Adrenal gland (tissue), 9 donors: ENCODE measurements at regions not wholly inside any gene's neighbourhood (a gene's known extent, or its start where the extent isn't known, plus 50 kb on each side); places are given as distances from the start of the nearest gene placed in this dataset.
A peak's percentile ranks its signal among the peaks of the same experiment; 100 is the strongest.

Source experiments
- DNase-seq, 7 donors: peaks; one replicate each; pipeline ENCODE4 v3.0.0-alpha.2; 2019 to 2020
- H3K27ac ChIP-seq, 5 donors: fragments of 200-600 bp; sonication (generic) in 4 of 5; 1 replicate in 3 of 5; 2 replicates in 2 of 5; pipeline versions ENCODE4 v1.5.1 to v1.8.0; 2016 to 2020; ENCODE audit warnings: mild to moderate bottlenecking in 1 of 5
- H3K27me3 ChIP-seq: fragments of 200-600 bp; 2 replicates; pipeline ENCODE4 v1.8.0; 2021
- H3K36me3 ChIP-seq, 2 donors: fragments of 200-600 bp; replicated peaks in 1 of 2; 1 replicate in 1 of 2; 2 replicates in 1 of 2; pipeline versions ENCODE4 v1.5.1 to v1.8.0; 2018 to 2022
- H3K4me1 ChIP-seq, 2 donors: fragments of 200-600 bp; replicated peaks in 1 of 2; 1 replicate in 1 of 2; 2 replicates in 1 of 2; pipeline versions ENCODE4 v1.5.1 to v1.8.0; 2018 to 2021
- H3K4me3 ChIP-seq, 4 donors: fragments of 200-600 bp; sonication (generic) in 3 of 4; one replicate each; pipeline ENCODE4 v1.5.1; 2016 to 2018
- H3K9me3 ChIP-seq, 3 donors: fragments of 200-600 bp; sonication (generic) in 1 of 3; replicated peaks in 1 of 3; 1 replicate in 2 of 3; 2 replicates in 1 of 3; pipeline versions ENCODE4 v1.5.1 to v1.8.0; 2016 to 2021
- CTCF ChIP-seq, 6 experiments: fragments of 450-650 bp in 4 of 6; fragments of 200-600 bp in 2 of 6; sonication (generic) in 1 of 6; IDR thresholded peaks; 1 replicate in 5 of 6; 2 replicates in 1 of 6; pipeline versions ENCODE4 v1.5.1 to v1.8.0; 2016 to 2021; ENCODE audit warnings: antibody characterized with exemption in 6 of 6, mild to moderate bottlenecking in 2 of 6, moderate library complexity in 1 of 6
- POLR2A ChIP-seq, 2 donors: fragments of 450-650 bp; IDR thresholded peaks; one replicate each; pipeline ENCODE4 v1.6.1; 2017; ENCODE audit warnings: antibody characterized with exemption in 2 of 2, mild to moderate bottlenecking in 2 of 2, moderate library complexity in 1 of 2
- WGBS, 4 donors: extraction: QIAGEN DNeasy Blood & Tissue Kit in 2 of 4; methylation state at CpG; one replicate each; pipeline versions ENCODE4 v1.1.5 to v1.1.7; 2013 to 2017; 5-methylcytosine and 5-hydroxymethylcytosine counted together
- intact Hi-C, 2 donors: fragments of 100-400 bp; cut with DNase I; formaldehyde crosslinking; loops; one replicate each; pipeline versions ENCODE4 v1.14.1 to v1.15.0; 2022 to 2023
- donor health status: healthy with polysubstance abuse.
- donor health status: Bipolar disorder and iron deficiency.
- donor health status: DM: yes; HTN: yes; CAD: no.
- donor health status: DM: no; HTN: no; CAD: no.
- donor health status: DM: no; HTN: no; CAD: no.

DNA sequence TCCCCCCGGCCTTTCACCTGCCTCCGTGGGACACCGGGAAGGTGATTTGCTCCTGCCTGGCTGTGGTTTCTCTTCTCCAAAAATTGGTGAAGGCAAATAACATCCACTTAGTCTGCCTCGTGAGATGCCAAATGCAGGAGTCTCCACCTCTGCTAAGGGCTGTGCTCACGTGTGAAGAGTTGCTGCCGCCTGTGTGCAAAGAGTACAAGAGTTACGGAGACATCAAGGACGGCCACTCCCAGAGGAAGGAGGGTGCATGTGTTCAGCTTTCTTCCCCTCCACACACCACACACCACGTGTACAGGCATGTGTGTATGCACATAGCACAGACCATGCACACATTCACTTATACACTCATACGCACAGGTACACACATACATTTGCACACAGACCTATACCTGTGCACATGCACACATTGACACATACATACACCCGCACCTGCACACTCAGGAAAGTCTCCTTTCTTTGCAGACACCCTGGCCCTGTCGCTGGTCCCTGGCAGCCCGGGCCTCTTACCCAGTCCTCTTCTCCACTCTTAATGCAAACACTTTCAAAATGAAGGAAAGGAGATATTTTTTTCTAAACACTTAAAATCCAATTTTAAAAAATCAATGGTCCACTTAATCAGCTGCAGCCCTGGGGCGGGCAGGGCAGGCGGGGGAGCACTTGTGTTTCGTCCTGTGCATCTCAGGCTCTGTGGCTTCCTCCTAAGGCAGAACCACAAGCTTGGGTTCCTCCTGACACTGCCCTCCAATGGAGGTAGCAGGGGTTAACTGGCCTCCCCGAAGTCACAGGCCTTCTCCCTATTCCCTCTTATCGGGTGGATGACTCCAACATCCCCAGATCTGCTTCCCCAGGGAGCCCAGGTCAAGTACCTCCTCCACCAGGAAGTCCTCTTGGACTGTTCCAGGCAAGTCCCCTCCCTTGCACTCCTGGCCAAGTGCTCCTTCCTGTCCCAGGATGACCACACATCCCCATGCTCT is 103.0 kb downstream of the CPZ start:
- no peak for TF ChIP-seq CTCF (IDR thresholded peaks at IDR 0.05)
- no peak for TF ChIP-seq POLR2A (IDR thresholded peaks at IDR 0.05)
- no peaks in the 10 kb centered on the region for H3K27me3 ChIP-seq
- DNase-seq = peak in 2 of 7 donors; percentile 1 to 2
- H3K27ac ChIP-seq = no peak overlapping the region
- 66 to 73% (median 68%) methylated on average over 15 to 18 of the region's 18 CpGs for WGBS, 4 donors
- no peaks in the 10 kb centered on the region for H3K4me1 ChIP-seq
- H3K36me3 ChIP-seq = no peaks in the 10 kb centered on the region
- H3K4me3 ChIP-seq = no peak overlapping the region
- intact Hi-C loops = no loop called here
- H3K9me3 ChIP-seq = no peaks in the 10 kb centered on the region

GRCh38 chr4:8694651-8695151 is 102.1 kb downstream of the CPZ start:
- intact Hi-C loops = no loop called here
- Histone ChIP-seq H3K4me1 (no peaks in the 10 kb centered on the region), H3K27me3 (no peaks in the 10 kb centered on the region), H3K36me3 (no peaks in the 10 kb centered on the region), H3K27ac (no peak overlapping the region), H3K4me3 (no peak overlapping the region), H3K9me3 (no peaks in the 10 kb centered on the region)
- TF ChIP-seq CTCF (IDR thresholded peaks at IDR 0.05) (no peak), POLR2A (IDR thresholded peaks at IDR 0.05) (no peak)
- WGBS, 4 donors = 25 to 54% (median 50%) methylated on average over 4 to 10 of the region's 10 CpGs
- peak in 4 of 7 donors; percentile 0 to 33 (median 6) for DNase-seq

GRCh38 chr4:8694226-8694625 is 101.7 kb downstream of the CPZ start:
- peak in 2 of 7 donors; percentile 5 to 8 for DNase-seq
- no peak overlapping the region for H3K27ac ChIP-seq
- no peaks in the 10 kb centered on the region for H3K9me3 ChIP-seq
- WGBS, 4 donors = 46 to 69% (median 60%) methylated on average over 8 of the region's 8 CpGs
- intact Hi-C loops = no loop called here
- no peaks in the 10 kb centered on the region for H3K36me3 ChIP-seq
- peaks cover 4% of the 10 kb centered on the region for H3K27me3 ChIP-seq
- TF ChIP-seq POLR2A (IDR thresholded peaks at IDR 0.05) = no peak
- TF ChIP-seq CTCF (IDR thresholded peaks at IDR 0.05) = no peak
- no peak overlapping the region for H3K4me3 ChIP-seq
- H3K4me1 ChIP-seq = no peaks in the 10 kb centered on the region

DNA sequence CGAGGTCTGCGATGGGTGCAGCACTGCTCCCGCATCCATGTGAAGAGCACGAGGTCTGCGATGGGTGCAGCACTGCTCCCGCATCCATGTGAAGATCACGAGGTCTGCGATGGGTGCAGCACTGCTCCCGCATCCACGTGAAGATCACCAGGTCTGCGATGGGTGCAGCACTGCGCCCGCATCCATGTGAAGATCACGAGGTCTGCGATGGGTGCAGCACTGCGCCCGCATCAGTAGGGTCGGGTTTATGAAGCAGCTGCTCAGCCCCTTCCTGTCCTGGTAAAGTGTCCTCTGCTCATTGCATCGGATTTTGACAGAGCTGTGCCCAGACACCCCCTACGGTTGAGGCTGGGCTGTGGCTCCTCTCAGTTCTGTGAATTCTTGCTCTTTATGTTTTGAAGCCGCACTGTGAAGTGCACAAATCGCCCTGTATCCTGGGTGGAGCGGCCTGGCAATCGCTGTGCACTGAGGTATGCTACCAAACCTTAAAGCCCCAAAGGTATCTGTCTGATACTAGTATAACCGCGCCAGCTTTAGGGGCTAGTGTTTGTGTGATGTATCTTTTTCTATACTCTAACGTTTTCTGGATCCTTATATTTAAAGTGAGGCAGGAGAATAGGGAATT is 98.7 kb downstream of the CPZ start:
- DNase-seq = no peak

More for the DNA sequence above, 98.7 kb downstream of the CPZ start:
- H3K4me1 ChIP-seq = no peaks in the 10 kb centered on the region
- no peaks in the 10 kb centered on the region for H3K9me3 ChIP-seq
- H3K4me3 ChIP-seq = no peak overlapping the region
- peaks cover 15% of the 10 kb centered on the region for H3K27me3 ChIP-seq
- no peaks in the 10 kb centered on the region for H3K36me3 ChIP-seq
- intact Hi-C loops = no loop called here
- WGBS, 4 donors = 78 to 83% (median 83%) methylated on average over 20 to 27 of the region's 27 CpGs
- no peak overlapping the region for H3K27ac ChIP-seq
- TF ChIP-seq POLR2A (IDR thresholded peaks at IDR 0.05) (no peak), CTCF (IDR thresholded peaks at IDR 0.05) (no peak)
